HCT116 (cell line): ENCODE measurements at regions not wholly inside any gene's neighbourhood (a gene's known extent, or its start where the extent isn't known, plus 50 kb on each side); places are given as distances from the start of the nearest gene placed in this dataset.

ENCODE experiments used
- ATAC-seq: fragments of 200-7000 bp; cut with Tn5 transposase; 2 replicates; pipeline ENCODE4 v1.9.1; 2020; ENCODE audit warnings: mild to moderate bottlenecking, moderate library complexity
- BruUV-seq: library from RNA; stranded (reverse); fragments of 400-500 nt; replicated peaks from 2 replicates; lab custom pipeline; 2021; lab: Mats Ljungman, UMichigan
- CTCF ChIA-PET: fragments of 300-600 bp; sonication (Branson Sonifier 250); formaldehyde crosslinking; loops from one replicate; lab custom pipeline; 2021; ENCODE audit warnings: antibody characterized with exemption; lab: Charles Lee
- POLR2A ChIA-PET: fragments of 300-600, 350-600 bp; sonication (Branson Sonifier 250); formaldehyde crosslinking; loops from one replicate; lab custom pipeline; 2021; ENCODE audit warnings: antibody characterized with exemption; lab: Charles Lee
- RAD21 ChIA-PET, 2 experiments: fragments of 300-600 bp; sonication (Branson Sonifier 250); formaldehyde crosslinking; loops; one replicate each; lab custom pipeline; 2023; ENCODE audit warnings: low total read pairs in 2 of 2; ENCODE audit not compliant: uncharacterized antibody in 2 of 2, unreplicated experiment in 2 of 2, low non-redundant PET in 1 of 2; lab: Charles Lee
- DNase-seq: peaks from one replicate; pipeline ENCODE4 v3.0.0-alpha.2; 2010; ENCODE audit warnings: low read depth, low spot score
- H2AFZ ChIP-seq: fragments of 200-600 bp; shearing (Covaris generic), sonication (generic); 2 replicates; pipeline ENCODE4 v1.6.1; 2017; ENCODE audit warnings: low read depth, mixed run types, mixed read lengths, antibody characterized with exemption, low read length; ENCODE audit not compliant: poor library complexity, severe bottlenecking
- H3K27ac ChIP-seq: 2 replicates; pipeline ENCODE4 v1.5.1; 2012; ENCODE audit warnings: low read depth, low read length
- H3K27me3 ChIP-seq: fragments of 200-600 bp; sonication (generic); 2 replicates; pipeline ENCODE4 v1.6.1; 2016; ENCODE audit warnings: mixed run types, low read length, mixed read lengths; ENCODE audit not compliant: insufficient read depth
- H3K36me3 ChIP-seq, 2 experiments: fragments of 200-500 bp in 1 of 2; fragments of 200-600 bp in 1 of 2; sonication (Bioruptor generic) in 1 of 2; sonication (generic) in 1 of 2; 2 replicates each; pipeline versions ENCODE4 v1.5.1 to v1.6.1; 2014 to 2016; ENCODE audit warnings: low read length in 2 of 2, inconsistent platforms in 1 of 2, mixed read lengths in 1 of 2, mixed run types in 1 of 2; ENCODE audit not compliant: insufficient read depth in 2 of 2, control insufficient read depth in 1 of 2
- H3K4me1 ChIP-seq, 2 experiments: fragments of 200-600 bp in 1 of 2; sonication (generic) in 1 of 2; 2 replicates each; pipeline versions ENCODE4 v1.5.1 to v1.6.1; 2012 to 2017; ENCODE audit warnings: low read length in 2 of 2, inconsistent platforms in 1 of 2, mild to moderate bottlenecking in 1 of 2, mixed read lengths in 1 of 2, mixed run types in 1 of 2, moderate library complexity in 1 of 2; ENCODE audit not compliant: insufficient read depth in 2 of 2, control insufficient read depth in 1 of 2
- H3K4me2 ChIP-seq: fragments of 200-600 bp; sonication (generic); 2 replicates; pipeline ENCODE4 v1.6.1; 2017; ENCODE audit warnings: mixed run types, low read length, mixed read lengths
- H3K4me3 ChIP-seq, 2 experiments: fragments of 200-600 bp in 1 of 2; sonication (generic) in 1 of 2; replicated peaks in 1 of 2; 2 replicates each; pipeline ENCODE4 v1.5.1; 2011 to 2016; ENCODE audit warnings: low read length in 2 of 2, control low read depth in 1 of 2, low read depth in 1 of 2, mild to moderate bottlenecking in 1 of 2, mixed read lengths in 1 of 2, mixed run types in 1 of 2
- H3K79me2 ChIP-seq: fragments of 200-600 bp; sonication (generic); 2 replicates; pipeline ENCODE4 v1.6.1; 2017; ENCODE audit warnings: mild to moderate bottlenecking, mixed run types, low read length, moderate library complexity, mixed read lengths; ENCODE audit not compliant: insufficient read depth
- H3K9ac ChIP-seq: fragments of 200-600 bp; sonication (generic); 2 replicates; pipeline ENCODE4 v1.6.1; 2016; ENCODE audit warnings: low read length, mixed read lengths
- H3K9me2 ChIP-seq: fragments of 200-600 bp; sonication (generic), shearing (Covaris generic); 2 replicates; pipeline ENCODE4 v1.6.1; 2017; ENCODE audit warnings: mixed run types, mild to moderate bottlenecking, moderate library complexity; ENCODE audit not compliant: insufficient read depth
- H3K9me3 ChIP-seq, 2 experiments: fragments of 200-500 bp in 1 of 2; fragments of 200-600 bp in 1 of 2; sonication (Bioruptor generic) in 1 of 2; sonication (generic) in 1 of 2; 2 replicates each; pipeline ENCODE4 v1.6.1; 2014 to 2017; ENCODE audit warnings: low read length in 2 of 2, mixed read lengths in 2 of 2, inconsistent platforms in 1 of 2, low read depth in 1 of 2, mild to moderate bottlenecking in 1 of 2, mixed run types in 1 of 2, moderate library complexity in 1 of 2; ENCODE audit not compliant: control insufficient read depth in 1 of 2, insufficient read depth in 1 of 2
- H4K20me1 ChIP-seq: fragments of 200-600 bp; sonication (generic), shearing (Covaris generic); 2 replicates; pipeline ENCODE4 v1.6.1; 2017; ENCODE audit warnings: mixed run types, mild to moderate bottlenecking, moderate library complexity; ENCODE audit not compliant: insufficient read depth
- CTCF ChIP-seq, 3 experiments: fragments of 200-600 bp in 1 of 3; sonication (generic) in 1 of 3; IDR thresholded peaks in 2 of 3; conservative IDR thresholded peaks in 1 of 3; 2 replicates each; pipeline ENCODE4 v1.5.1; 2012 to 2017; ENCODE audit warnings: low read depth in 2 of 3, low read length in 2 of 3, antibody characterized with exemption in 1 of 3, borderline replicate concordance in 1 of 3, control low read depth in 1 of 3, mild to moderate bottlenecking in 1 of 3, mixed read lengths in 1 of 3, mixed run types in 1 of 3, moderate library complexity in 1 of 3; ENCODE audit not compliant: insufficient read depth in 1 of 3
- ELF1 ChIP-seq: IDR thresholded peaks from 2 replicates; pipeline ENCODE4 v1.6.1; 2012; ENCODE audit warnings: low read depth, borderline replicate concordance
- EZH2 ChIP-seq: fragments of 200-600 bp; sonication (generic); IDR thresholded peaks from 2 replicates; pipeline ENCODE4 v1.6.1; 2017; ENCODE audit warnings: antibody characterized with exemption, mixed run types
- EZH2phosphoT487 ChIP-seq: fragments of 200-600 bp; IDR thresholded peaks from 2 replicates; pipeline ENCODE4 v1.6.1; 2018; ENCODE audit warnings: antibody characterized with exemption, borderline replicate concordance
- FOSL1 ChIP-seq: IDR thresholded peaks from 2 replicates; pipeline ENCODE4 v1.6.1; 2012; ENCODE audit warnings: low read depth
- JUND ChIP-seq: IDR thresholded peaks from 2 replicates; pipeline ENCODE4 v1.6.1; 2012
- MAX ChIP-seq: IDR thresholded peaks from 2 replicates; pipeline ENCODE4 v1.6.1; 2012
- POLR2A ChIP-seq: IDR thresholded peaks from 2 replicates; pipeline ENCODE4 v1.7.0; 2011; ENCODE audit warnings: borderline replicate concordance; ENCODE audit not compliant: insufficient read depth, insufficient read length; ENCODE audit errors: extremely low read depth
- RAD21 ChIP-seq: IDR thresholded peaks from 2 replicates; pipeline ENCODE4 v1.6.1; 2012; ENCODE audit warnings: low read depth, mild to moderate bottlenecking
- REST ChIP-seq: IDR thresholded peaks from 2 replicates; pipeline ENCODE4 v1.6.1; 2012; ENCODE audit warnings: low read depth
- SP1 ChIP-seq: IDR thresholded peaks from 2 replicates; pipeline ENCODE4 v1.6.1; 2012; ENCODE audit warnings: low read depth
- SRF ChIP-seq: IDR thresholded peaks from 2 replicates; pipeline ENCODE4 v1.6.1; 2012; ENCODE audit warnings: low read depth
- ZBTB33 ChIP-seq: IDR thresholded peaks from 2 replicates; pipeline ENCODE4 v1.6.1; 2011; ENCODE audit warnings: mild to moderate bottlenecking, low read length, moderate library complexity; ENCODE audit not compliant: insufficient replicate concordance; ENCODE audit errors: extremely low read depth
- ZNF274 ChIP-seq: fragments of 200-500 bp; sonication (Bioruptor generic); IDR thresholded peaks from 2 replicates; pipeline ENCODE4 v1.6.1; 2014; ENCODE audit warnings: mild to moderate bottlenecking, low read depth, low read length, inconsistent platforms
- intact Hi-C: fragments of 100-400 bp; cut with micrococcal nuclease; formaldehyde crosslinking; loops from 2 replicates; pipeline ENCODE4 v1.10.0; 2022

- BruUV-seq = no TSS peak
- H2AFZ ChIP-seq = no peak overlapping the region
- H3K9me3 ChIP-seq = no peaks in the 10 kb centered on the region
- H3K9me2 ChIP-seq = no peaks in the 10 kb centered on the region
- intact Hi-C loops = loop anchor here (5.0 kb wide), 2 partner anchors 263 to 638 kb away; partner anchors contain the start of gene LTV1
- no peak overlapping the region for H3K9ac ChIP-seq
- no peaks in the 10 kb centered on the region for H3K79me2 ChIP-seq
- DNase-seq = no peak
- H4K20me1 ChIP-seq = no peaks in the 10 kb centered on the region
- H3K27ac ChIP-seq = no peak overlapping the region
- no peak overlapping the region for H3K4me2 ChIP-seq
- no peaks in the 10 kb centered on the region for H3K27me3 ChIP-seq
- TF ChIP-seq ZBTB33 (no peak), EZH2 (no peak), SP1 (no peak), MAX (no peak), JUND (no peak), ZNF274 (no peak), ELF1 (no peak), POLR2A (no peak), REST (no peak), CTCF (IDR thresholded peaks at IDR 0.05 in 2 of 3, conservative IDR thresholded peaks at IDR 0.05 in 1 of 3; ENCODE audit: borderline replicate concordance in 1 of 3, insufficient read depth in 1 of 3, low read depth in 2 of 3, low read length in 2 of 3) (no peak), FOSL1 (no peak), EZH2phosphoT487 (no peak), RAD21 (no peak), SRF (no peak)
- TF ChIP-seq, all 23 proteins: peak for 0
- ATAC-seq = no peak
- ChIA-PET CTCF (interaction anchor here (0.9 to 1.2 kb wide), 2 partner anchors 13 to 433 kb away, joined by 3 read pairs; no protein-coding TSS in a partner anchor), POLR2A (no interaction called here), RAD21 (no interaction called here)
- no peaks in the 10 kb centered on the region for H3K4me1 ChIP-seq
- no peaks in the 10 kb centered on the region for H3K36me3 ChIP-seq
- H3K4me3 ChIP-seq = no peak overlapping the region
These were observed 68.2 kb upstream of the FUCA2 start for GRCh38 chr6:143579703-143580102.
